ENCODE measurements at regions not wholly inside any gene's neighbourhood (a gene's known extent, or its start where the extent isn't known, plus 50 kb on each side); places are given as distances from the start of the nearest gene placed in this dataset.

- TF ChIP-seq PRDM4 (tag by site-specific recombination; IDR thresholded peaks at IDR 0.05) (no peak), ZNF501 (tag by site-specific recombination; IDR thresholded peaks at IDR 0.05) (no peak), ZSCAN23 (tag by site-specific recombination; IDR thresholded peaks at IDR 0.05) (no peak), ZBTB8A (tag by site-specific recombination; IDR thresholded peaks at IDR 0.05) (no peak), ELK4 (IDR thresholded peaks at IDR 0.05; ENCODE audit: borderline replicate concordance, low read depth, low read length) (no peak), ZNF548 (tag by site-specific recombination; IDR thresholded peaks at IDR 0.05) (no peak), KLF16 (tag by site-specific recombination; IDR thresholded peaks at IDR 0.05) (no peak)
Observed at GRCh38 chr13:50724913-50725312, 118.6 kb downstream of the DLEU7 start (continued).

- Histone ChIP-seq H3K36me3 (ENCODE audit: control insufficient read depth in 2 of 2, insufficient read depth in 1 of 2, low read length in 2 of 2) (no peaks in the 10 kb centered on the region), H3K4me3 (ENCODE audit: low read depth, low read length) (no peak overlapping the region), H3K9me3 (ENCODE audit: control insufficient read depth, insufficient read depth, low read depth, low read length) (no peaks in the 10 kb centered on the region), H3K27ac (ENCODE audit: extremely low read depth, low read depth, low read length) (no peak overlapping the region), H3K4me1 (ENCODE audit: control insufficient read depth, insufficient read depth, low read length) (no peaks in the 10 kb centered on the region)
- TF ChIP-seq ZNF473 (tag by site-specific recombination; IDR thresholded peaks at IDR 0.05) = no peak
- TF ChIP-seq ZNF280D (tag by site-specific recombination; IDR thresholded peaks at IDR 0.05) = no peak
- no peak for TF ChIP-seq KLF1 (tag by site-specific recombination; IDR thresholded peaks at IDR 0.05)
- no peak for TF ChIP-seq ZNF664 (tag by site-specific recombination; IDR thresholded peaks at IDR 0.05)
- TF ChIP-seq ZNF670 (tag by site-specific recombination; IDR thresholded peaks at IDR 0.05; ENCODE audit: low read depth) = no peak
- TF ChIP-seq ZFP37 (tag by site-specific recombination; IDR thresholded peaks at IDR 0.05) = no peak
- TF ChIP-seq ZNF426 (tag by site-specific recombination; IDR thresholded peaks at IDR 0.05) = no peak
- no peak for TF ChIP-seq ZIC2 (tag by site-specific recombination; IDR thresholded peaks at IDR 0.05)
- no peak for TF ChIP-seq ZNF354C (tag by site-specific recombination; IDR thresholded peaks at IDR 0.05; ENCODE audit: borderline replicate concordance, low read depth)
- no peak for TF ChIP-seq ZNF791 (tag by site-specific recombination; IDR thresholded peaks at IDR 0.05)
- no peak for TF ChIP-seq BCL11A (tag by site-specific recombination; IDR thresholded peaks at IDR 0.05; ENCODE audit: low read depth)
- TF ChIP-seq MZF1 (tag by site-specific recombination; IDR thresholded peaks at IDR 0.05; ENCODE audit: borderline replicate concordance) = no peak
- TF ChIP-seq ZNF112 (tag by site-specific recombination; IDR thresholded peaks at IDR 0.05) = no peak
- TF ChIP-seq KLF8 (tag by site-specific recombination; IDR thresholded peaks at IDR 0.05) = no peak
- no peak for TF ChIP-seq SCRT2 (tag by site-specific recombination; IDR thresholded peaks at IDR 0.05)
- no peak for TF ChIP-seq ZNF76 (tag by site-specific recombination; IDR thresholded peaks at IDR 0.05; ENCODE audit: borderline replicate concordance, low read depth)
- TF ChIP-seq ZNF335 (tag by site-specific recombination; conservative IDR thresholded peaks at IDR 0.05) = no peak
- CTCF ChIA-PET = no interaction called here
- POLR2A ChIA-PET = no interaction called here
Observed at GRCh38 chr13:50726164-50726563, 117.3 kb downstream of the DLEU7 start.

All from HEK293 (cell line).